Activated naive CD8-positive, alpha-beta T cell treated with anti-CD3 and anti-CD28 coated beads for 36 hours (primary cell): ENCODE measurements at regions not wholly inside any gene's neighbourhood (a gene's known extent, or its start where the extent isn't known, plus 50 kb on each side); places are given as distances from the start of the nearest gene placed in this dataset.

Experiments
- DNase-seq: peaks from one replicate; pipeline ENCODE4 v3.0.0; 2021
- H3K27ac Mint-ChIP-seq: one replicate; pipeline ENCODE4 v1.8.0; 2022; ENCODE audit warnings: mild to moderate bottlenecking, moderate library complexity, mixed read lengths
- H3K27me3 Mint-ChIP-seq: one replicate; pipeline ENCODE4 v1.8.0; 2022; ENCODE audit warnings: mild to moderate bottlenecking, mixed read lengths
- H3K36me3 Mint-ChIP-seq: one replicate; pipeline ENCODE4 v1.8.0; 2021; ENCODE audit warnings: mild to moderate bottlenecking, mixed read lengths
- H3K4me1 Mint-ChIP-seq: one replicate; pipeline ENCODE4 v1.8.0; 2021; ENCODE audit warnings: mixed read lengths
- H3K4me3 Mint-ChIP-seq: one replicate; pipeline ENCODE4 v1.8.0; 2022; ENCODE audit warnings: mild to moderate bottlenecking, moderate library complexity, mixed read lengths
- H3K9me3 Mint-ChIP-seq: one replicate; pipeline ENCODE4 v1.8.0; 2022; ENCODE audit warnings: mixed read lengths

- no peaks in the 10 kb centered on the region for H3K36me3 Mint-ChIP-seq
- no peak overlapping the region for H3K27ac Mint-ChIP-seq
- DNase-seq = no peak
- H3K9me3 Mint-ChIP-seq = peaks cover 4% of the 10 kb centered on the region
- H3K4me1 Mint-ChIP-seq = no peaks in the 10 kb centered on the region
- no peaks in the 10 kb centered on the region for H3K27me3 Mint-ChIP-seq
- H3K4me3 Mint-ChIP-seq = no peak overlapping the region
Measured at GRCh38 chr6:97819710-97820109, 536.7 kb upstream of the MMS22L start.

- no peaks in the 10 kb centered on the region for H3K4me1 Mint-ChIP-seq
- H3K27ac Mint-ChIP-seq = no peak overlapping the region
Measured at GRCh38 chr6:97820400-97820799, 537.4 kb upstream of the MMS22L start.

GRCh38 chr6:97822632-97823031 lies 539.6 kb upstream of the MMS22L start:
- no peak overlapping the region for H3K4me3 Mint-ChIP-seq
- no peaks in the 10 kb centered on the region for H3K4me1 Mint-ChIP-seq
- H3K36me3 Mint-ChIP-seq = no peaks in the 10 kb centered on the region
- no peaks in the 10 kb centered on the region for H3K27me3 Mint-ChIP-seq
- DNase-seq = no peak
- peaks cover 2% of the 10 kb centered on the region for H3K9me3 Mint-ChIP-seq
- H3K27ac Mint-ChIP-seq = no peak overlapping the region

More at GRCh38 chr6:97820400-97820799, 537.4 kb upstream of the MMS22L start:
- H3K9me3 Mint-ChIP-seq = peaks cover 4% of the 10 kb centered on the region
- no peaks in the 10 kb centered on the region for H3K27me3 Mint-ChIP-seq
- H3K36me3 Mint-ChIP-seq = no peaks in the 10 kb centered on the region
- DNase-seq = no peak
- no peak overlapping the region for H3K4me3 Mint-ChIP-seq

GRCh38 chr6:97841763-97842162 lies 558.7 kb upstream of the MMS22L start:
- H3K4me3 Mint-ChIP-seq = no peak overlapping the region
- no peaks in the 10 kb centered on the region for H3K27me3 Mint-ChIP-seq
- DNase-seq = no peak
- H3K27ac Mint-ChIP-seq = no peak overlapping the region
- H3K36me3 Mint-ChIP-seq = no peaks in the 10 kb centered on the region
- no peaks in the 10 kb centered on the region for H3K4me1 Mint-ChIP-seq
- H3K9me3 Mint-ChIP-seq = no peaks in the 10 kb centered on the region

GRCh38 chr6:97842521-97842920 lies 559.5 kb upstream of the MMS22L start:
- Mint-ChIP-seq H3K4me3 (no peak overlapping the region), H3K27ac (no peak overlapping the region), H3K36me3 (no peaks in the 10 kb centered on the region), H3K9me3 (no peaks in the 10 kb centered on the region), H3K27me3 (no peaks in the 10 kb centered on the region), H3K4me1 (no peaks in the 10 kb centered on the region)
- no peak for DNase-seq

GRCh38 chr6:97849390-97849789 lies 566.4 kb upstream of the MMS22L start:
- no peak for DNase-seq
- H3K36me3 Mint-ChIP-seq = no peaks in the 10 kb centered on the region

GRCh38 chr6:97850458-97851212 lies 567.6 kb upstream of the MMS22L start:
- Mint-ChIP-seq H3K27me3 (no peaks in the 10 kb centered on the region), H3K36me3 (no peaks in the 10 kb centered on the region), H3K27ac (no peak overlapping the region), H3K9me3 (no peaks in the 10 kb centered on the region), H3K4me1 (no peaks in the 10 kb centered on the region), H3K4me3 (no peak overlapping the region)
- DNase-seq = no peak

More at GRCh38 chr6:97849390-97849789, 566.4 kb upstream of the MMS22L start:
- Mint-ChIP-seq H3K9me3 (no peaks in the 10 kb centered on the region), H3K4me3 (no peak overlapping the region), H3K4me1 (no peaks in the 10 kb centered on the region), H3K27ac (no peak overlapping the region), H3K27me3 (no peaks in the 10 kb centered on the region)

- Mint-ChIP-seq H3K27ac (no peak overlapping the region), H3K4me1 (no peaks in the 10 kb centered on the region), H3K27me3 (no peaks in the 10 kb centered on the region), H3K4me3 (no peak overlapping the region), H3K9me3 (peaks cover 3% of the 10 kb centered on the region), H3K36me3 (no peaks in the 10 kb centered on the region)
- no peak for DNase-seq
Measured at GRCh38 chr6:97863697-97864096, 580.7 kb upstream of the MMS22L start.

GRCh38 chr6:97864366-97864765 lies 581.4 kb upstream of the MMS22L start:
- H3K27ac Mint-ChIP-seq = no peak overlapping the region
- peaks cover 3% of the 10 kb centered on the region for H3K9me3 Mint-ChIP-seq
- no peaks in the 10 kb centered on the region for H3K27me3 Mint-ChIP-seq
- DNase-seq = no peak
- no peaks in the 10 kb centered on the region for H3K4me1 Mint-ChIP-seq
- H3K4me3 Mint-ChIP-seq = no peak overlapping the region
- H3K36me3 Mint-ChIP-seq = no peaks in the 10 kb centered on the region

- H3K27me3 Mint-ChIP-seq = no peaks in the 10 kb centered on the region
- H3K4me3 Mint-ChIP-seq = no peak overlapping the region
- H3K36me3 Mint-ChIP-seq = no peaks in the 10 kb centered on the region
- H3K9me3 Mint-ChIP-seq = peaks cover 3% of the 10 kb centered on the region
- H3K27ac Mint-ChIP-seq = no peak overlapping the region
- no peaks in the 10 kb centered on the region for H3K4me1 Mint-ChIP-seq
- no peak for DNase-seq
Measured at GRCh38 chr6:97864826-97865225, 581.8 kb upstream of the MMS22L start.

- Mint-ChIP-seq H3K4me3 (no peak overlapping the region), H3K4me1 (no peaks in the 10 kb centered on the region), H3K27me3 (no peaks in the 10 kb centered on the region), H3K36me3 (no peaks in the 10 kb centered on the region), H3K9me3 (peaks cover 3% of the 10 kb centered on the region), H3K27ac (no peak overlapping the region)
- DNase-seq = no peak
Measured at GRCh38 chr6:97865612-97866011, 582.6 kb upstream of the MMS22L start.

GRCh38 chr6:97866616-97867015 lies 583.6 kb upstream of the MMS22L start:
- Mint-ChIP-seq H3K36me3 (no peaks in the 10 kb centered on the region), H3K9me3 (peaks cover 3% of the 10 kb centered on the region), H3K4me1 (no peaks in the 10 kb centered on the region), H3K27me3 (no peaks in the 10 kb centered on the region), H3K27ac (no peak overlapping the region), H3K4me3 (no peak overlapping the region)
- DNase-seq = no peak

GRCh38 chr6:97867177-97867576 lies 584.2 kb upstream of the MMS22L start:
- H3K4me3 Mint-ChIP-seq = no peak overlapping the region
- H3K27ac Mint-ChIP-seq = no peak overlapping the region
- H3K27me3 Mint-ChIP-seq = no peaks in the 10 kb centered on the region
- H3K9me3 Mint-ChIP-seq = peaks cover 3% of the 10 kb centered on the region
- H3K4me1 Mint-ChIP-seq = no peaks in the 10 kb centered on the region
- no peak for DNase-seq
- H3K36me3 Mint-ChIP-seq = no peaks in the 10 kb centered on the region

- DNase-seq = no peak
- H3K27me3 Mint-ChIP-seq = no peaks in the 10 kb centered on the region
- H3K4me3 Mint-ChIP-seq = no peak overlapping the region
- no peaks in the 10 kb centered on the region for H3K4me1 Mint-ChIP-seq
- no peaks in the 10 kb centered on the region for H3K36me3 Mint-ChIP-seq
- H3K9me3 Mint-ChIP-seq = peaks cover 3% of the 10 kb centered on the region
- no peak overlapping the region for H3K27ac Mint-ChIP-seq
Measured at GRCh38 chr6:97870273-97870672, 587.3 kb upstream of the MMS22L start.

- Mint-ChIP-seq H3K4me1 (no peaks in the 10 kb centered on the region), H3K4me3 (no peak overlapping the region), H3K9me3 (peaks cover 1% of the 10 kb centered on the region), H3K27ac (no peak overlapping the region), H3K27me3 (no peaks in the 10 kb centered on the region), H3K36me3 (no peaks in the 10 kb centered on the region)
- DNase-seq = no peak
Measured at GRCh38 chr6:97876711-97877110, 593.7 kb upstream of the MMS22L start.

- H3K27ac Mint-ChIP-seq = no peak overlapping the region
- no peaks in the 10 kb centered on the region for H3K27me3 Mint-ChIP-seq
- H3K4me3 Mint-ChIP-seq = no peak overlapping the region
- H3K9me3 Mint-ChIP-seq = peaks cover 1% of the 10 kb centered on the region
- no peaks in the 10 kb centered on the region for H3K36me3 Mint-ChIP-seq
- DNase-seq = no peak
- no peaks in the 10 kb centered on the region for H3K4me1 Mint-ChIP-seq
Measured at GRCh38 chr6:97882755-97883154, 599.7 kb upstream of the MMS22L start.
